Right lobe of liver (tissue), 4 donors: ENCODE measurements at regions not wholly inside any gene's neighbourhood (a gene's known extent, or its start where the extent isn't known, plus 50 kb on each side); places are given as distances from the start of the nearest gene placed in this dataset.
"Not testable (repeated sequence)": the region's sequence is repeated elsewhere in the genome, so short reads cannot be mapped to it uniquely, and the experiment has no call there.

Source experiments
- POLR2A ChIP-seq: fragments of 450-650 bp; IDR thresholded peaks from one replicate; pipeline ENCODE4 v1.6.1; 2017; ENCODE audit warnings: antibody characterized with exemption, mild to moderate bottlenecking
- TF ChIP-seq, protein P1 (sequence below), 4 donors: fragments of 200-600 bp in 3 of 4; fragments of 450-650 bp in 1 of 4; IDR thresholded peaks; one replicate each; pipeline versions ENCODE4 v1.5.1 to v1.8.0; 2016 to 2022; ENCODE audit warnings: antibody characterized with exemption in 4 of 4, mild to moderate bottlenecking in 2 of 4
- donor health status: DM: no; HTN: no; CAD: no.
- donor health status: DM: no; HTN: no; CAD: no.
- donor health status: DM: no; HTN: yes; CAD: no.

DNA sequence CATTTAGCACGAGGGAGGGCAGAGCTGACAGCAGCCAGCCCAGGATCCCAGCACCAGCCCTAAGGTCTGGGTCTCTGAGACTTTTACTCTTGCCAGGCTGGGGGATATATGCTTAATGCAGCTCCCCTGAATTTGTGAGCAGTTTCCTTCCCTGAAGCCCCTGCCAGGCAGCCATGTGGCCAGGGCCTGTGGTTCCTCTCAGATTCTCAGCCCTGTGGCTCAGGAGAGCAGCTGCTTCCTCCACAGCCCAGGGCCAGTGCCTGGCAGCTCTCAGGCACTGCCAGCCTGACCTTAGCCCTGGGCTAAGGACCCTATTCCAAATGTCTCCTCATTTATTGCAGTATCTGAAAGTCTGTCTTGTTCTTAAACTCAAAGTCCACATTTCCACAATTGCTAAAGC lies 1525.3 kb downstream of the RPIA start:
- TF ChIP-seq, protein P1, sequence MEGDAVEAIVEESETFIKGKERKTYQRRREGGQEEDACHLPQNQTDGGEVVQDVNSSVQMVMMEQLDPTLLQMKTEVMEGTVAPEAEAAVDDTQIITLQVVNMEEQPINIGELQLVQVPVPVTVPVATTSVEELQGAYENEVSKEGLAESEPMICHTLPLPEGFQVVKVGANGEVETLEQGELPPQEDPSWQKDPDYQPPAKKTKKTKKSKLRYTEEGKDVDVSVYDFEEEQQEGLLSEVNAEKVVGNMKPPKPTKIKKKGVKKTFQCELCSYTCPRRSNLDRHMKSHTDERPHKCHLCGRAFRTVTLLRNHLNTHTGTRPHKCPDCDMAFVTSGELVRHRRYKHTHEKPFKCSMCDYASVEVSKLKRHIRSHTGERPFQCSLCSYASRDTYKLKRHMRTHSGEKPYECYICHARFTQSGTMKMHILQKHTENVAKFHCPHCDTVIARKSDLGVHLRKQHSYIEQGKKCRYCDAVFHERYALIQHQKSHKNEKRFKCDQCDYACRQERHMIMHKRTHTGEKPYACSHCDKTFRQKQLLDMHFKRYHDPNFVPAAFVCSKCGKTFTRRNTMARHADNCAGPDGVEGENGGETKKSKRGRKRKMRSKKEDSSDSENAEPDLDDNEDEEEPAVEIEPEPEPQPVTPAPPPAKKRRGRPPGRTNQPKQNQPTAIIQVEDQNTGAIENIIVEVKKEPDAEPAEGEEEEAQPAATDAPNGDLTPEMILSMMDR (IDR thresholded peaks at IDR 0.05) = not testable (repeated sequence)
- not testable (repeated sequence) for TF ChIP-seq POLR2A
